ENCODE measurements at regions not wholly inside any gene's neighbourhood (a gene's known extent, or its start where the extent isn't known, plus 50 kb on each side); places are given as distances from the start of the nearest gene placed in this dataset.

GRCh38 chr7:119046068-119046467 is 821.6 kb downstream of the ANKRD7 start:
- H3K27ac ChIP-seq, result no peak overlapping the region
- no peaks in the 10 kb centered on the region for H3K36me3 ChIP-seq
- no peaks in the 10 kb centered on the region for H3K4me1 ChIP-seq (replicated peaks)
- no peaks in the 10 kb centered on the region for H3K9me3 ChIP-seq
- intact Hi-C loops (cut with DNase I), result no loop called here
- no peak for DNase-seq (ENCODE audit: low spot score)
- TF ChIP-seq CTCF (IDR thresholded peaks at IDR 0.05) (no peak), POLR2AphosphoS5 (IDR thresholded peaks at IDR 0.05) (no peak), POLR2A (IDR thresholded peaks at IDR 0.05) (no peak)
- H3K27me3 ChIP-seq (replicated peaks; ENCODE audit: insufficient read depth), result no peaks in the 10 kb centered on the region
- WGBS, result 94% methylated on average over 1 of the region's 1 CpG
- H3K4me3 ChIP-seq, result no peak overlapping the region

GRCh38 chr7:119065966-119066365 is 841.5 kb downstream of the ANKRD7 start:
- no peaks in the 10 kb centered on the region for H3K27me3 ChIP-seq (replicated peaks; ENCODE audit: insufficient read depth)
- no peak for DNase-seq (ENCODE audit: low spot score)
- no peaks in the 10 kb centered on the region for H3K36me3 ChIP-seq
- no peak overlapping the region for H3K27ac ChIP-seq
- H3K4me1 ChIP-seq (replicated peaks), result no peaks in the 10 kb centered on the region
- WGBS, result 86% methylated on average over 4 of the region's 4 CpGs
- H3K4me3 ChIP-seq, result no peak overlapping the region
- H3K9me3 ChIP-seq, result no peaks in the 10 kb centered on the region
- intact Hi-C loops (cut with DNase I), result no loop called here
- no peak for TF ChIP-seq POLR2A (IDR thresholded peaks at IDR 0.05)
- no peak for TF ChIP-seq CTCF (IDR thresholded peaks at IDR 0.05)
- no peak for TF ChIP-seq POLR2AphosphoS5 (IDR thresholded peaks at IDR 0.05)

- TF ChIP-seq POLR2AphosphoS5 (IDR thresholded peaks at IDR 0.05), result no peak
- no peak for TF ChIP-seq CTCF (IDR thresholded peaks at IDR 0.05)
- no peak for TF ChIP-seq POLR2A (IDR thresholded peaks at IDR 0.05)
- no peak for DNase-seq (ENCODE audit: low spot score)
- Histone ChIP-seq H3K4me3 (no peak overlapping the region), H3K4me1 (replicated peaks) (no peaks in the 10 kb centered on the region), H3K27ac (no peak overlapping the region), H3K9me3 (no peaks in the 10 kb centered on the region), H3K27me3 (replicated peaks; ENCODE audit: insufficient read depth) (no peaks in the 10 kb centered on the region), H3K36me3 (no peaks in the 10 kb centered on the region)
- intact Hi-C loops (cut with DNase I), result no loop called here
- 77% methylated on average over 1 of the region's 1 CpG for WGBS
These were observed 861.5 kb downstream of the ANKRD7 start for GRCh38 chr7:119086026-119086425.

GRCh38 chr7:119090851-119091250 is 866.3 kb downstream of the ANKRD7 start:
- TF ChIP-seq POLR2AphosphoS5 (IDR thresholded peaks at IDR 0.05) (no peak), CTCF (IDR thresholded peaks at IDR 0.05) (no peak)
- no peak overlapping the region for H3K4me3 ChIP-seq

GRCh38 chr7:119096683-119097082 is 872.2 kb downstream of the ANKRD7 start:
- no peaks in the 10 kb centered on the region for H3K4me1 ChIP-seq (replicated peaks)
- TF ChIP-seq POLR2A (IDR thresholded peaks at IDR 0.05), result no peak
- no peak for TF ChIP-seq POLR2AphosphoS5 (IDR thresholded peaks at IDR 0.05)
- no peak for TF ChIP-seq CTCF (IDR thresholded peaks at IDR 0.05)
- no peak overlapping the region for H3K4me3 ChIP-seq
- H3K36me3 ChIP-seq, result no peaks in the 10 kb centered on the region
- no peak for DNase-seq (ENCODE audit: low spot score)
- intact Hi-C loops (cut with DNase I), result no loop called here
- WGBS, result 98% methylated on average over 3 of the region's 3 CpGs
- H3K27ac ChIP-seq, result no peak overlapping the region
- no peaks in the 10 kb centered on the region for H3K27me3 ChIP-seq (replicated peaks; ENCODE audit: insufficient read depth)
- no peaks in the 10 kb centered on the region for H3K9me3 ChIP-seq

More at GRCh38 chr7:119090851-119091250, 866.3 kb downstream of the ANKRD7 start:
- intact Hi-C loops (cut with DNase I), result no loop called here
- H3K9me3 ChIP-seq, result no peaks in the 10 kb centered on the region
- no peak for DNase-seq (ENCODE audit: low spot score)
- no peaks in the 10 kb centered on the region for H3K36me3 ChIP-seq
- no peaks in the 10 kb centered on the region for H3K4me1 ChIP-seq (replicated peaks)
- no peaks in the 10 kb centered on the region for H3K27me3 ChIP-seq (replicated peaks; ENCODE audit: insufficient read depth)
- H3K27ac ChIP-seq, result no peak overlapping the region
